Mesendoderm (in vitro differentiated cells): ENCODE measurements at regions not wholly inside any gene's neighbourhood (a gene's known extent, or its start where the extent isn't known, plus 50 kb on each side); places are given as distances from the start of the nearest gene placed in this dataset.

ENCODE experiments used
- DNase-seq: peaks from one replicate; pipeline ENCODE4 v3.0.0; 2013
- H2AK5ac ChIP-seq: 2 replicates; pipeline ENCODE4 v1.6.1; 2013; ENCODE audit warnings: low read length, inconsistent platforms
- H2BK120ac ChIP-seq: 2 replicates; pipeline ENCODE4 v1.6.1; 2013; ENCODE audit warnings: low read depth, mild to moderate bottlenecking, low read length, moderate library complexity, mixed read lengths
- H2BK15ac ChIP-seq: replicated peaks from 2 replicates; pipeline ENCODE4 v1.6.1; 2013; ENCODE audit warnings: low read depth, mild to moderate bottlenecking, moderate library complexity
- H2BK5ac ChIP-seq: 2 replicates; pipeline ENCODE4 v1.6.1; 2013; ENCODE audit warnings: low read length, inconsistent platforms
- H3K18ac ChIP-seq: 2 replicates; pipeline ENCODE4 v1.6.1; 2013; ENCODE audit warnings: mild to moderate bottlenecking, low read length, mixed read lengths
- H3K23ac ChIP-seq: one replicate; pipeline ENCODE4 v1.6.1; 2013; ENCODE audit warnings: low read length
- H3K27ac ChIP-seq: 2 replicates; pipeline ENCODE4 v1.5.1; 2013; ENCODE audit warnings: low read depth, mild to moderate bottlenecking, inconsistent platforms, low read length, moderate library complexity
- H3K27me3 ChIP-seq: 2 replicates; pipeline ENCODE4 v1.6.1; 2013; ENCODE audit warnings: low read length, control low read depth, mild to moderate bottlenecking, inconsistent platforms; ENCODE audit not compliant: insufficient read depth, poor library complexity
- H3K36me3 ChIP-seq: 2 replicates; pipeline ENCODE4 v1.6.1; 2013; ENCODE audit warnings: low read length, inconsistent platforms; ENCODE audit not compliant: control insufficient read depth, insufficient read depth
- H3K4ac ChIP-seq: one replicate; pipeline ENCODE4 v1.6.1; 2013; ENCODE audit warnings: low read depth, mild to moderate bottlenecking, low read length, moderate library complexity
- H3K4me1 ChIP-seq: 2 replicates; pipeline ENCODE4 v1.6.1; 2013; ENCODE audit warnings: low read depth, low read length, inconsistent platforms; ENCODE audit not compliant: control insufficient read depth
- H3K4me2 ChIP-seq: 2 replicates; pipeline ENCODE4 v1.6.1; 2013; ENCODE audit warnings: low read length
- H3K4me3 ChIP-seq: 2 replicates; pipeline ENCODE4 v1.5.1; 2013; ENCODE audit warnings: mild to moderate bottlenecking, low read length
- H3K56ac ChIP-seq: one replicate; pipeline ENCODE4 v1.6.1; 2013; ENCODE audit warnings: low read length
- H3K79me1 ChIP-seq: 2 replicates; pipeline ENCODE4 v1.6.1; 2013; ENCODE audit warnings: low read length, inconsistent platforms
- H3K79me2 ChIP-seq: 2 replicates; pipeline ENCODE4 v1.6.1; 2013; ENCODE audit warnings: mild to moderate bottlenecking, low read length; ENCODE audit not compliant: control insufficient read depth, insufficient read depth
- H3K9ac ChIP-seq: 2 replicates; pipeline ENCODE4 v1.6.1; 2013; ENCODE audit warnings: low read length, inconsistent platforms
- H4K5ac ChIP-seq: one replicate; pipeline ENCODE4 v1.6.1; 2013; ENCODE audit warnings: low read length
- H4K8ac ChIP-seq: one replicate; pipeline ENCODE4 v1.6.1; 2013; ENCODE audit warnings: low read depth, mild to moderate bottlenecking, control low read depth, low read length, moderate library complexity
- WGBS: extraction: QIAGEN DNeasy Blood & Tissue Kit; methylation state at CpG from one replicate; pipeline ENCODE4 v1.1.7; 2013; ENCODE audit warnings: low lambda C conversion rate, missing lambda C conversion rate; ENCODE audit not compliant: insufficient coverage; ENCODE audit errors: extremely low coverage; 5-methylcytosine and 5-hydroxymethylcytosine counted together

DNA sequence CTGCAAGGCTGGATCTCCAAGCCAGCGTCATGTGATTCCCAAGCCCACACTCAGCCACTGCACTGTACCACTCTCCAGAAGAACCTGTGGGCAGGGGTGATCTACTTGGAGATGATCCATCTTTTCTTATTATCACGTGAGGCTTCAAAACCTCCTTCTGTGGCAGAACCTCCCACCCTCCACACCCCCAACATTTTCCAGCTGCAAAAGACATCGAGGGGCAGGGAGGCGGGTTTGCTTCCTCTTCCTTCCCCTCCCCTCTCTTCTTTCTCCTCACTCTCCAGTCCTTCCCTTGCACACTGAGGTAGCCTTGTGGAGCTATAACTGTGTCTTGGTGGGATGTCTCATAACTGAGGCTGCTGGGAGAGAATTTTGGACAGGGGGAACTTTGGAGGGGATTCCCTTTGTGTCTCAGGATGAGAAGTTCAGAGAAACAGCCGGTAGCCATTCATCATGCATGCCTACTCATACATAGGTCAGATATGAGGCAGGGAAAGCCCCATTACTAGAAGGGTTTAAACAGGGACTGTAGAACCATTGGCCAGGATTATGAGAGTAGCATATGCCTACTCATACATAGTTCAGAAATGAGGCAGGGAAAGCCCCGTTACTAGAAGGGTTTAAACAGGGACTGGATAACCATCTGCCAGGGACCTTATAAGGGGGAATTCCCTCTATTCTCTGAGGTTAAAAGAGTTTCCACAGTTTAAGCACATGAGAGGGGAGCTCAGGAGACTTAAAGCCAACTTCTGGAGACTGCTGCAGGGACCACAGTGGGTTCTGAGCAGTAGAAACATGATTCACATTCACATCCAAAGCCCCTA, 420.7 kb upstream of the CADM1 start:
- no peak overlapping the region for H3K4me2 ChIP-seq
- no peak overlapping the region for H3K4ac ChIP-seq
- no peak overlapping the region for H2BK5ac ChIP-seq
- no peaks in the 10 kb centered on the region for H3K4me1 ChIP-seq
- no peaks in the 10 kb centered on the region for H3K79me1 ChIP-seq
- no peaks in the 10 kb centered on the region for H3K79me2 ChIP-seq
- H3K4me3 ChIP-seq: no peak overlapping the region
- no peaks in the 10 kb centered on the region for H3K36me3 ChIP-seq
- H2AK5ac ChIP-seq: no peak overlapping the region
- no peak overlapping the region for H4K5ac ChIP-seq
- H2BK15ac ChIP-seq: no peak overlapping the region
- no peak overlapping the region for H4K8ac ChIP-seq
- H3K56ac ChIP-seq: no peak overlapping the region
- no peak overlapping the region for H3K9ac ChIP-seq
- no peak overlapping the region for H3K27ac ChIP-seq
- no peak for DNase-seq
- WGBS: no CpG with 5 or more reads among the region's 6 CpGs
- H2BK120ac ChIP-seq: no peak overlapping the region
- H3K18ac ChIP-seq: no peak overlapping the region
- H3K23ac ChIP-seq: no peak overlapping the region
- H3K27me3 ChIP-seq: no peaks in the 10 kb centered on the region

DNA sequence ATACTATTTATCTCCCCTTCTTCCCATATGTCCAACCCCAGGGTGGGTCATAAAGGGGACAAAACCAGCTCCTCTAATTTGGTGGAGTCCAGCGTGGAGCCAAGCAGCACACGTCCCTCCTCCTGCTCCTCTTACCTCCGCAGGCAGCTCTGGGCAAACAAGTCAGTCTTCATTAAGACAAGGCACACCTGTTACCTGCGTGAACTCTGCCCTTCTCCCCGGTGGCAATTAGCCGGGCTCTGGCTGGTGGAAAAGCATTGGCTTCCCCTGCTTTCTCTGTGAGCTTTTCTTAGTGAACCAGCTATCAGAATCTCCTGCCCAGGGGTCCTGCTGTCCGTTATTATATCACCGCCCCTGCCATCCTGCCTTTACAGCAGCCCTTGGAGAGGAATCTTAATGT, 418.7 kb upstream of the CADM1 start:
- H2BK5ac ChIP-seq: no peak overlapping the region
- H4K8ac ChIP-seq: no peak overlapping the region
- WGBS: no CpG with 5 or more reads among the region's 8 CpGs

GRCh38 chr11:115921986-115922385, 417.8 kb upstream of the CADM1 start:
- H2AK5ac ChIP-seq: no peak overlapping the region
- H3K79me2 ChIP-seq: no peaks in the 10 kb centered on the region
- no peak overlapping the region for H2BK15ac ChIP-seq
- no peak overlapping the region for H3K56ac ChIP-seq
- no peak overlapping the region for H3K4ac ChIP-seq
- no peak overlapping the region for H3K4me2 ChIP-seq
- no peaks in the 10 kb centered on the region for H3K27me3 ChIP-seq
- no peak overlapping the region for H3K27ac ChIP-seq
- no peak overlapping the region for H3K18ac ChIP-seq
- H3K36me3 ChIP-seq: no peaks in the 10 kb centered on the region
- H4K8ac ChIP-seq: no peak overlapping the region
- no peak overlapping the region for H3K9ac ChIP-seq
- H3K4me1 ChIP-seq: no peaks in the 10 kb centered on the region
- H2BK5ac ChIP-seq: no peak overlapping the region
- H3K4me3 ChIP-seq: no peak overlapping the region
- DNase-seq: no peak
- WGBS: no CpG with 5 or more reads among the region's 2 CpGs
- no peak overlapping the region for H2BK120ac ChIP-seq
- H3K23ac ChIP-seq: no peak overlapping the region
- H4K5ac ChIP-seq: no peak overlapping the region
- no peaks in the 10 kb centered on the region for H3K79me1 ChIP-seq

More for the DNA sequence above, 418.7 kb upstream of the CADM1 start:
- Histone ChIP-seq H3K56ac (no peak overlapping the region), H3K79me2 (no peaks in the 10 kb centered on the region), H2BK120ac (no peak overlapping the region), H3K27ac (no peak overlapping the region), H2BK15ac (no peak overlapping the region), H4K5ac (no peak overlapping the region), H3K4me2 (no peak overlapping the region), H3K79me1 (no peaks in the 10 kb centered on the region), H3K27me3 (no peaks in the 10 kb centered on the region), H3K36me3 (no peaks in the 10 kb centered on the region), H3K4ac (no peak overlapping the region), H3K23ac (no peak overlapping the region), H3K18ac (no peak overlapping the region), H3K4me1 (no peaks in the 10 kb centered on the region), H2AK5ac (no peak overlapping the region), H3K9ac (no peak overlapping the region), H3K4me3 (no peak overlapping the region)
- DNase-seq: no peak

- Histone ChIP-seq H3K79me1 (no peaks in the 10 kb centered on the region), H3K18ac (no peak overlapping the region), H3K36me3 (no peaks in the 10 kb centered on the region), H3K4me2 (no peak overlapping the region), H3K27ac (no peak overlapping the region), H3K27me3 (no peaks in the 10 kb centered on the region), H3K4ac (no peak overlapping the region), H3K4me1 (no peaks in the 10 kb centered on the region), H3K9ac (no peak overlapping the region), H2BK15ac (no peak overlapping the region), H2BK120ac (no peak overlapping the region), H3K79me2 (no peaks in the 10 kb centered on the region), H4K5ac (no peak overlapping the region), H3K23ac (no peak overlapping the region), H3K4me3 (no peak overlapping the region), H2AK5ac (no peak overlapping the region), H3K56ac (no peak overlapping the region), H4K8ac (no peak overlapping the region), H2BK5ac (no peak overlapping the region)
- DNase-seq: no peak
- WGBS: no CpG with 5 or more reads among the region's 3 CpGs
Measured at GRCh38 chr11:115921540-115921939, 417.3 kb upstream of the CADM1 start.

DNA sequence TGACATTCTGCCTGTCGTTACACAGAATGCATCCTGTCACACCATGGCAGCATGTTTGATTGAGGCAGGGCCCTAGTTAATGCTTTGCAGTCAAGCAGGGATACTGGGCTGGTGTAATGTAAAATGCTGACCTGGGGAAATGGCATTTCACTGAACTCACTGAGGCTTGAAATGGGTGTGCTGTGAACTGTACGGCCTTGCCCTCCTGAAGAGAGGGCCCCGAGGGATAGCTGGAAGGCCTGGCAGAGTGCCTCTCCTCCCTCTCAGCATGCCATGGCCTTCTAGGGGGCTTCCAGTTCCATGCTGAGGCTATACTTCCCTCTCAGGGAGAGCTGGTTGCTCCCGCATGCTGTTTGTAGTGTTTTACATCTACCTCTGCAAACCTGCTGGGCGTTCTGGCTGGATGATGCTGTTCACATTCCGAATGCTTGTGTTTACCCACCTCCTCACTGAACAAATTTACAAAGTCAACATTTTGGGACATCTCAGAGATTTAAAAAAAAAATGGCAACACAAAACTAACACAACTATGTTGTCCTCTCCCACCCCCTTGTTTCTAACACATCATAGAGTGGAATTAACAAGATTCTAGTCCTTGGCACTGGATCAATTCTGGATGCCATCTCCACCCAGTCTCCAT, 416.7 kb upstream of the CADM1 start:
- H2BK15ac ChIP-seq: no peak overlapping the region
- no peaks in the 10 kb centered on the region for H3K79me2 ChIP-seq
- no peak overlapping the region for H3K56ac ChIP-seq
- no peak overlapping the region for H3K4ac ChIP-seq
- DNase-seq: no peak
- no peak overlapping the region for H3K4me2 ChIP-seq
- no peak overlapping the region for H3K23ac ChIP-seq
- H3K36me3 ChIP-seq: no peaks in the 10 kb centered on the region
- H4K8ac ChIP-seq: no peak overlapping the region
- H3K9ac ChIP-seq: no peak overlapping the region
- H3K18ac ChIP-seq: no peak overlapping the region
- H2BK5ac ChIP-seq: no peak overlapping the region
- H2BK120ac ChIP-seq: no peak overlapping the region
- WGBS: no CpG with 5 or more reads among the region's 6 CpGs
- no peaks in the 10 kb centered on the region for H3K79me1 ChIP-seq
- H4K5ac ChIP-seq: no peak overlapping the region
- H3K27ac ChIP-seq: no peak overlapping the region
- H3K27me3 ChIP-seq: no peaks in the 10 kb centered on the region
- H3K4me3 ChIP-seq: no peak overlapping the region
- no peaks in the 10 kb centered on the region for H3K4me1 ChIP-seq
- H2AK5ac ChIP-seq: no peak overlapping the region
